GM18498 (cell line): ENCODE measurements at regions not wholly inside any gene's neighbourhood (a gene's known extent, or its start where the extent isn't known, plus 50 kb on each side); places are given as distances from the start of the nearest gene placed in this dataset.

Source experiments
- ATAC-seq: cut with Tn5 transposase; IDR thresholded peaks from one replicate; pipeline ENCODE4 v1.9.1; 2021; ENCODE audit warnings: mild to moderate bottlenecking, moderate library complexity; ENCODE audit not compliant: unreplicated experiment

- ATAC-seq: no peak
These were observed 331.7 kb downstream of the HNRNPD start for GRCh38 chr4:82042042-82042441.

- no peak for ATAC-seq
These were observed 334.9 kb downstream of the HNRNPD start for GRCh38 chr4:82038936-82039335.

GRCh38 chr4:82036181-82036580 is 337.6 kb downstream of the HNRNPD start:
- ATAC-seq: no peak

GRCh38 chr4:82034878-82035277 is 338.9 kb downstream of the HNRNPD start:
- no peak for ATAC-seq

GRCh38 chr4:82033862-82034261 is 339.9 kb downstream of the HNRNPD start:
- ATAC-seq: no peak

- ATAC-seq: no peak
These were observed 342.3 kb downstream of the HNRNPD start for GRCh38 chr4:82031376-82031927.

GRCh38 chr4:82017680-82018079 is 356.1 kb downstream of the HNRNPD start:
- ATAC-seq: no peak

GRCh38 chr4:82005158-82005557 is 368.6 kb downstream of the HNRNPD start:
- no peak for ATAC-seq

GRCh38 chr4:81997313-81997712 is 376.5 kb downstream of the HNRNPD start:
- ATAC-seq: no peak

GRCh38 chr4:81990898-81991297 is 382.9 kb downstream of the HNRNPD start:
- no peak for ATAC-seq

GRCh38 chr4:81990211-81990610 is 383.6 kb downstream of the HNRNPD start:
- ATAC-seq: no peak

GRCh38 chr4:81989202-81989601 is 384.6 kb downstream of the HNRNPD start:
- no peak for ATAC-seq

- ATAC-seq: no peak
These were observed 385.6 kb downstream of the HNRNPD start for GRCh38 chr4:81988178-81988577.

GRCh38 chr4:81984746-81985145 is 389.0 kb downstream of the HNRNPD start:
- no peak for ATAC-seq

- ATAC-seq: no peak
These were observed 390.8 kb downstream of the HNRNPD start for GRCh38 chr4:81982846-81983540.

GRCh38 chr4:81981218-81981617 is 392.6 kb downstream of the HNRNPD start:
- no peak for ATAC-seq

GRCh38 chr4:81974523-81974922 is 399.3 kb downstream of the HNRNPD start:
- no peak for ATAC-seq

- no peak for ATAC-seq
These were observed 402.0 kb downstream of the HNRNPD start for GRCh38 chr4:81971637-81972381.

- no peak for ATAC-seq
These were observed 402.7 kb downstream of the HNRNPD start for GRCh38 chr4:81971061-81971460.

GRCh38 chr4:81970454-81970853 is 403.3 kb downstream of the HNRNPD start:
- ATAC-seq: no peak

GRCh38 chr4:81966676-81967075 is 407.1 kb downstream of the HNRNPD start:
- ATAC-seq: no peak

GRCh38 chr4:81965911-81966310 is 407.9 kb downstream of the HNRNPD start:
- ATAC-seq: no peak
